ENCODE measurements at regions not wholly inside any gene's neighbourhood (a gene's known extent, or its start where the extent isn't known, plus 50 kb on each side); places are given as distances from the start of the nearest gene placed in this dataset.

DNA sequence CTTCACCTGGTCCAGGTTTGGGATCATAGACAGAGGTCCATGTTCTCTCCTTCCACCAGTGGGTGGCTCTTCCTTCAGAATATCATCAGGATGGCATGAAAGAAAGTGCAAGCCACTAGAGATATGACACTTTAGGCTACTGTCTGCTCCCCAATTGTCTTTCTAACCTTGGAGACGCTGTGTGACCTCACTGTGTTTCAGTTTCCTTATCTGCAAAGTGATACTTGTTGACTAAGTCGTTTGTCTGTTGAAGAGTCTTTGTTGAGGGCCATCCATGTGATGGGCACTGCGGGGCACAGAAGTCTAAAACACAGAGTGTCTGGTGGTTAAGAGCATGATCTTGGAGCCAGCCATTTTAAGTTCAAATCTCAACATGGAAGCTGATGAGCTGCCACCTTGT, 259.9 kb upstream of the THSD7B start:
- Histone ChIP-seq H3K23ac (ENCODE audit: insufficient read length, low read depth, low read length) (no peak overlapping the region), H2AK5ac (ENCODE audit: insufficient read length, low read length) (no peak overlapping the region), H3K56ac (ENCODE audit: insufficient read length, low read depth, low read length) (no peak overlapping the region), H3K4me1 (ENCODE audit: insufficient read depth, low read length) (0 out of 2 replicates have a peak, but pooled peaks cover under 1% of the 10 kb centered on the region), H3K4me2 (ENCODE audit: insufficient read depth, insufficient read length, low read length) (no peak overlapping the region), H3K23me2 (ENCODE audit: insufficient read length, low read depth, low read length, poor library complexity, severe bottlenecking) (no peaks in the 10 kb centered on the region), H2BK15ac (ENCODE audit: low read depth, low read length) (no peak overlapping the region), H3K27me3 (ENCODE audit: insufficient read depth, low read length) (peaks cover 23% of the 10 kb centered on the region), H4K5ac (ENCODE audit: insufficient read length, low read depth, low read length) (no peak overlapping the region), H3K18ac (ENCODE audit: insufficient read length, low read depth, low read length) (no peak overlapping the region), H3K79me1 (ENCODE audit: insufficient read depth, low read depth, low read length, poor library complexity, severe bottlenecking) (no peaks in the 10 kb centered on the region), H3K27ac (ENCODE audit: insufficient read length, low read depth, low read length) (no peak overlapping the region), H4K20me1 (ENCODE audit: control insufficient read depth, insufficient read depth, insufficient read length) (no peaks in the 10 kb centered on the region), H3K4ac (ENCODE audit: low read depth, low read length) (no peak overlapping the region), H2BK12ac (ENCODE audit: insufficient read length, low read depth, low read length) (no peak overlapping the region), H3K9ac (ENCODE audit: extremely low read depth, insufficient read length, low read length) (no peak overlapping the region), H2BK5ac (ENCODE audit: insufficient read length, low read length) (no peak overlapping the region), H3K14ac (ENCODE audit: insufficient read depth, low read length) (no peak overlapping the region), H4K8ac (replicated peaks; ENCODE audit: insufficient read length, low read depth, low read length) (no peak overlapping the region), H3K9me3 (ENCODE audit: control insufficient read depth, low read depth, low read length) (no peaks in the 10 kb centered on the region), H2BK20ac (ENCODE audit: low read depth, low read length, poor library complexity, severe bottlenecking) (no peak overlapping the region), H3T11ph (ENCODE audit: low read length) (no peak overlapping the region), H2BK120ac (ENCODE audit: low read depth, low read length, poor library complexity, severe bottlenecking) (no peak overlapping the region), H3K79me2 (ENCODE audit: insufficient read depth, low read length) (no peaks in the 10 kb centered on the region), H4K91ac (ENCODE audit: insufficient read length, low read depth, low read length) (no peak overlapping the region), H2AFZ (ENCODE audit: low read length) (no peak overlapping the region)
- DNase-seq, result no peak
- Mint-ChIP-seq H3K27ac (no peak overlapping the region), H3K9me3 (peaks cover 0 to 6% of the 10 kb centered on the region in 2 experiments; a peak in 1 of 5 replicates), H3K4me1 (peaks cover 11 to 21% of the 10 kb centered on the region in 2 experiments), H3K36me3 (ENCODE audit: insufficient read depth in 1 of 3, low read depth in 3 of 3) (no peaks in the 10 kb centered on the region; a peak in 2 of 7 replicates), H3K27me3 (ENCODE audit: low read depth) (peaks cover 98% of the 10 kb centered on the region), H3K4me3 (no peak overlapping the region)
- TF ChIP-seq, protein P1, sequence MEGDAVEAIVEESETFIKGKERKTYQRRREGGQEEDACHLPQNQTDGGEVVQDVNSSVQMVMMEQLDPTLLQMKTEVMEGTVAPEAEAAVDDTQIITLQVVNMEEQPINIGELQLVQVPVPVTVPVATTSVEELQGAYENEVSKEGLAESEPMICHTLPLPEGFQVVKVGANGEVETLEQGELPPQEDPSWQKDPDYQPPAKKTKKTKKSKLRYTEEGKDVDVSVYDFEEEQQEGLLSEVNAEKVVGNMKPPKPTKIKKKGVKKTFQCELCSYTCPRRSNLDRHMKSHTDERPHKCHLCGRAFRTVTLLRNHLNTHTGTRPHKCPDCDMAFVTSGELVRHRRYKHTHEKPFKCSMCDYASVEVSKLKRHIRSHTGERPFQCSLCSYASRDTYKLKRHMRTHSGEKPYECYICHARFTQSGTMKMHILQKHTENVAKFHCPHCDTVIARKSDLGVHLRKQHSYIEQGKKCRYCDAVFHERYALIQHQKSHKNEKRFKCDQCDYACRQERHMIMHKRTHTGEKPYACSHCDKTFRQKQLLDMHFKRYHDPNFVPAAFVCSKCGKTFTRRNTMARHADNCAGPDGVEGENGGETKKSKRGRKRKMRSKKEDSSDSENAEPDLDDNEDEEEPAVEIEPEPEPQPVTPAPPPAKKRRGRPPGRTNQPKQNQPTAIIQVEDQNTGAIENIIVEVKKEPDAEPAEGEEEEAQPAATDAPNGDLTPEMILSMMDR (conservative IDR thresholded peaks at IDR 0.05), result no peak
- no CpG with 5 or more reads among the region's 3 CpGs for WGBS (ENCODE audit: extremely low coverage, insufficient read length, low lambda C conversion rate)
